Mesenchymal stem cell (in vitro differentiated cells and primary cell): ENCODE measurements at regions not wholly inside any gene's neighbourhood (a gene's known extent, or its start where the extent isn't known, plus 50 kb on each side); places are given as distances from the start of the nearest gene placed in this dataset.

Source experiments
- DNase-seq: peaks from one replicate; pipeline ENCODE4 v3.0.0-alpha.2; 2013
- H2AFZ ChIP-seq: one replicate; pipeline ENCODE4 v1.6.1; 2013; ENCODE audit warnings: low read depth, mild to moderate bottlenecking, control low read depth, inconsistent platforms, low read length, moderate library complexity
- H2AK5ac ChIP-seq: 2 replicates; pipeline ENCODE4 v1.6.1; 2013; ENCODE audit warnings: low read length, moderate library complexity, mild to moderate bottlenecking, inconsistent platforms; ENCODE audit not compliant: severe bottlenecking
- H2BK120ac ChIP-seq: one replicate; pipeline ENCODE4 v1.6.1; 2013; ENCODE audit warnings: low read depth, mild to moderate bottlenecking, inconsistent platforms, low read length, moderate library complexity
- H2BK12ac ChIP-seq, 2 experiments: one replicate each; pipeline ENCODE4 v1.6.1; 2013; ENCODE audit warnings: inconsistent platforms in 2 of 2, low read length in 2 of 2, mild to moderate bottlenecking in 2 of 2, moderate library complexity in 2 of 2, control low read depth in 1 of 2
- H2BK15ac ChIP-seq: one replicate; pipeline ENCODE4 v1.6.1; 2013; ENCODE audit warnings: mild to moderate bottlenecking, low read depth, inconsistent platforms; ENCODE audit not compliant: poor library complexity, severe bottlenecking
- H2BK5ac ChIP-seq: 2 replicates; pipeline ENCODE4 v1.6.1; 2013; ENCODE audit warnings: low read depth, mild to moderate bottlenecking, low read length, control low read depth, inconsistent platforms; ENCODE audit not compliant: poor library complexity, severe bottlenecking
- H3K14ac ChIP-seq, 2 experiments: one replicate each; pipeline ENCODE4 v1.6.1; 2013; ENCODE audit warnings: inconsistent platforms in 2 of 2, low read length in 2 of 2, control low read depth in 1 of 2, mild to moderate bottlenecking in 1 of 2, moderate library complexity in 1 of 2
- H3K18ac ChIP-seq, 2 experiments: one replicate each; pipeline ENCODE4 v1.6.1; 2013; ENCODE audit warnings: inconsistent platforms in 2 of 2, low read length in 2 of 2, control low read depth in 1 of 2, low read depth in 1 of 2, mild to moderate bottlenecking in 1 of 2
- H3K23ac ChIP-seq, 2 experiments: one replicate each; pipeline ENCODE4 v1.6.1; 2013; ENCODE audit warnings: inconsistent platforms in 2 of 2, low read length in 2 of 2, mild to moderate bottlenecking in 2 of 2, moderate library complexity in 2 of 2, control low read depth in 1 of 2
- H3K27ac ChIP-seq: 2 replicates; pipeline ENCODE4 v1.5.1; 2013; ENCODE audit warnings: mild to moderate bottlenecking, moderate library complexity, low read length, control low read depth, inconsistent platforms; ENCODE audit not compliant: poor library complexity, severe bottlenecking
- H3K27me3 ChIP-seq, 2 experiments: 2 replicates each; pipeline versions ENCODE4 v1.6.1 to v1.7.0; 2013; ENCODE audit warnings: low read length in 2 of 2, mild to moderate bottlenecking in 2 of 2, moderate library complexity in 2 of 2, control low read depth in 1 of 2, inconsistent platforms in 1 of 2; ENCODE audit not compliant: control insufficient read depth in 1 of 2, insufficient read depth in 1 of 2
- H3K36me3 ChIP-seq, 2 experiments: 2 replicates each; pipeline versions ENCODE4 v1.6.1 to v1.7.0; 2013; ENCODE audit warnings: low read length in 2 of 2, control low read depth in 1 of 2, inconsistent platforms in 1 of 2, low read depth in 1 of 2, mild to moderate bottlenecking in 1 of 2; ENCODE audit not compliant: insufficient read depth in 2 of 2, control insufficient read depth in 1 of 2
- H3K4ac ChIP-seq, 2 experiments: one replicate each; pipeline ENCODE4 v1.6.1; 2013; ENCODE audit warnings: inconsistent platforms in 2 of 2, low read length in 2 of 2, mild to moderate bottlenecking in 2 of 2, moderate library complexity in 2 of 2, control low read depth in 1 of 2, low read depth in 1 of 2
- H3K4me1 ChIP-seq: 2 replicates; pipeline ENCODE4 v1.6.1; 2013; ENCODE audit warnings: low read depth, low read length, control low read depth; ENCODE audit not compliant: control insufficient read depth, insufficient read depth
- H3K4me2 ChIP-seq: 2 replicates; pipeline ENCODE4 v1.6.1; 2013; ENCODE audit warnings: low read length, mild to moderate bottlenecking, inconsistent platforms; ENCODE audit not compliant: poor library complexity, severe bottlenecking
- H3K4me3 ChIP-seq, 2 experiments: 2 replicates each; pipeline versions ENCODE4 v1.5.1 to v1.7.0; 2013; ENCODE audit warnings: low read length in 2 of 2, mild to moderate bottlenecking in 2 of 2, control low read depth in 1 of 2, low read depth in 1 of 2; ENCODE audit not compliant: insufficient read depth in 1 of 2
- H3K79me1 ChIP-seq: replicated peaks from 2 replicates; pipeline ENCODE4 v1.6.1; 2013; ENCODE audit warnings: mild to moderate bottlenecking, control low read depth, low read length, inconsistent platforms; ENCODE audit not compliant: poor library complexity, severe bottlenecking
- H3K9ac ChIP-seq: 2 replicates; pipeline ENCODE4 v1.7.0; 2013; ENCODE audit warnings: mild to moderate bottlenecking, low read length, moderate library complexity
- H3K9me3 ChIP-seq: 2 replicates; pipeline ENCODE4 v1.7.0; 2013; ENCODE audit warnings: mild to moderate bottlenecking, low read length; ENCODE audit not compliant: control insufficient read depth
- H4K8ac ChIP-seq: one replicate; pipeline ENCODE4 v1.6.1; 2013; ENCODE audit warnings: inconsistent platforms, mild to moderate bottlenecking, low read length, moderate library complexity
- H4K91ac ChIP-seq: one replicate; pipeline ENCODE4 v1.6.1; 2013; ENCODE audit warnings: mild to moderate bottlenecking, low read length, inconsistent platforms
- WGBS: methylation state at CpG from one replicate; pipeline ENCODE4 v1.1.7; 2013; ENCODE audit warnings: mixed read lengths; 5-methylcytosine and 5-hydroxymethylcytosine counted together

DNA sequence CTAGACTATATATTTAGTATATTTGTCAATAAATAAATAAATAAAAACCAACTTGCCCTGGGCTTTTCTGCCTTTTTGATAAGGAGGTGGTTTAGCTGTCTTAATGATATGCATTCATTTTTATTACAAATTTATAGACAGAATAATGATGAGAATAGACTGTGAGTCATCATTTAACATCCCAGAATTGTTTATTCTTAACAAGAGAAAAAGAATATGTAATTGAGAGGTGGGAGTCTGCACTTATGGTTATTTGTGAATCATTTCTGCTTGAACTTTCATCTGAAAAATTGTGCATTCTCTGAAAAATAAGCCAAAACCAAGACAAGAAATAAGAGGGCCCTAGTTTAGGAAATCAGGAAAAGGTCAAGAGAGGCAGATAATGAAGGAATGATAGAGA lies 326.2 kb downstream of the COL11A1 start:
- Histone ChIP-seq H2BK120ac (no peak overlapping the region), H3K18ac (no peak overlapping the region), H2BK12ac (no peak overlapping the region), H3K4me2 (no peak overlapping the region), H3K36me3 (no peaks in the 10 kb centered on the region), H4K91ac (no peak overlapping the region), H3K27me3 (no peaks in the 10 kb centered on the region), H4K8ac (no peak overlapping the region), H3K14ac (no peak overlapping the region), H2BK5ac (no peak overlapping the region), H3K4ac (no peak overlapping the region), H2AK5ac (no peak overlapping the region), H3K9me3 (peaks cover 15% of the 10 kb centered on the region), H3K4me3 (no peak overlapping the region), H2AFZ (no peak overlapping the region), H3K4me1 (no peaks in the 10 kb centered on the region), H3K23ac (no peak overlapping the region), H3K27ac (no peak overlapping the region), H3K79me1 (no peaks in the 10 kb centered on the region), H3K9ac (no peak overlapping the region), H2BK15ac (no peak overlapping the region)
- DNase-seq = no peak

DNA sequence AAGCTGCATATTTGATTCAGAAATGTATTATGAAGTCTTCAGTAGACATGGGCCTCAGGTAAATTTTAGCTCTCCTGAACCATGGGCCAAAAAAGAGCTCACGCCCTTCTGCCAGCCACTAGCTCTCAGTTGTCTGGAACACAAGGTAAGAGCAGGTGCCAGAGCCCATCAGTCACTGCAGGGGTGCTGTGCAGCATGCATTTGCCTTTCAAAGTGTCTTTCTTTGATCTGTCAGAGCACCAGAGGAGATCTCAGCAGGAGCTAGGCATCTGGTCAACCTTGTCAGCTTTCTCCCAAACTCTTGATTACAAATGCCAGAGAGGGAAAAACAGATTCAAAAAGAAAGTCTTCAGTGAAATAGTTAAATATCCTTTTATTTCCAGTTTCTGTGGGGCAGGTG lies 332.3 kb downstream of the COL11A1 start:
- no peak overlapping the region for H2AFZ ChIP-seq
- H3K36me3 ChIP-seq = no peaks in the 10 kb centered on the region
- H2BK15ac ChIP-seq = no peak overlapping the region
- H3K14ac ChIP-seq = no peak overlapping the region
- no peak overlapping the region for H2BK120ac ChIP-seq
- H3K4ac ChIP-seq = no peak overlapping the region
- H3K18ac ChIP-seq = no peak overlapping the region
- H2AK5ac ChIP-seq = no peak overlapping the region
- no peak overlapping the region for H2BK12ac ChIP-seq
- WGBS = 83% methylated on average over 1 of the region's 1 CpG
- H4K8ac ChIP-seq = no peak overlapping the region
- no peak overlapping the region for H3K23ac ChIP-seq
- no peak for DNase-seq
- H3K4me1 ChIP-seq = no peaks in the 10 kb centered on the region
- no peak overlapping the region for H3K9ac ChIP-seq
- no peaks in the 10 kb centered on the region for H3K79me1 ChIP-seq
- H3K4me2 ChIP-seq = no peak overlapping the region
- no peaks in the 10 kb centered on the region for H3K27me3 ChIP-seq
- no peak overlapping the region for H3K4me3 ChIP-seq
- no peak overlapping the region for H4K91ac ChIP-seq
- no peak overlapping the region for H2BK5ac ChIP-seq
- no peak overlapping the region for H3K27ac ChIP-seq
- H3K9me3 ChIP-seq = no peaks in the 10 kb centered on the region

GRCh38 chr1:102772831-102773230 lies 335.5 kb downstream of the COL11A1 start:
- Histone ChIP-seq H3K79me1 (no peaks in the 10 kb centered on the region), H3K27ac (no peak overlapping the region), H3K23ac (no peak overlapping the region), H2AFZ (no peak overlapping the region), H3K4me3 (no peak overlapping the region), H3K14ac (no peak overlapping the region), H3K9ac (no peak overlapping the region), H2BK120ac (no peak overlapping the region), H2BK5ac (no peak overlapping the region), H3K9me3 (no peaks in the 10 kb centered on the region), H3K36me3 (no peaks in the 10 kb centered on the region), H3K4me1 (no peaks in the 10 kb centered on the region), H2BK12ac (no peak overlapping the region), H3K27me3 (no peaks in the 10 kb centered on the region), H3K18ac (no peak overlapping the region), H2AK5ac (no peak overlapping the region), H3K4me2 (no peak overlapping the region), H4K8ac (no peak overlapping the region), H2BK15ac (no peak overlapping the region), H3K4ac (no peak overlapping the region), H4K91ac (no peak overlapping the region)
- no peak for DNase-seq
- WGBS = 81% methylated on average over 8 of the region's 8 CpGs

GRCh38 chr1:102758418-102758817 lies 349.9 kb downstream of the COL11A1 start:
- Histone ChIP-seq H3K4me2 (no peak overlapping the region), H3K4me3 (no peak overlapping the region), H3K4ac (no peak overlapping the region), H3K9me3 (no peaks in the 10 kb centered on the region), H2BK12ac (no peak overlapping the region), H4K91ac (no peak overlapping the region), H3K4me1 (no peaks in the 10 kb centered on the region), H3K79me1 (no peaks in the 10 kb centered on the region), H3K18ac (no peak overlapping the region), H2AK5ac (no peak overlapping the region), H3K9ac (no peak overlapping the region), H2BK15ac (no peak overlapping the region), H2BK5ac (no peak overlapping the region), H4K8ac (no peak overlapping the region), H3K14ac (no peak overlapping the region), H3K27me3 (no peaks in the 10 kb centered on the region), H3K23ac (no peak overlapping the region), H2AFZ (no peak overlapping the region), H2BK120ac (no peak overlapping the region), H3K36me3 (no peaks in the 10 kb centered on the region), H3K27ac (no peak overlapping the region)
- 100% methylated on average over 1 of the region's 1 CpG for WGBS
- DNase-seq = no peak
